TTC549 (cell line): ENCODE measurements at regions not wholly inside any gene's neighbourhood (a gene's known extent, or its start where the extent isn't known, plus 50 kb on each side); places are given as distances from the start of the nearest gene placed in this dataset.

Experiments
- FAIRE-seq: peaks from 2 replicates; lab custom pipeline; 2012; peaks lifted over from hg19 to GRCh38; lab: Jason Lieb, UNC

- FAIRE-seq, result no peak
These were observed 154.4 kb downstream of the ASB1 start for GRCh38 chr2:238581126-238581525.

- FAIRE-seq, result no peak
These were observed 155.4 kb downstream of the ASB1 start for GRCh38 chr2:238582159-238582558.

GRCh38 chr2:238584617-238585016 is 157.9 kb downstream of the ASB1 start:
- FAIRE-seq, result no peak

GRCh38 chr2:238585836-238586821 is 159.4 kb downstream of the ASB1 start:
- no peak for FAIRE-seq

- FAIRE-seq, result no peak
These were observed 160.4 kb downstream of the ASB1 start for GRCh38 chr2:238586931-238587775.

- FAIRE-seq, result no peak
These were observed 161.3 kb downstream of the ASB1 start for GRCh38 chr2:238587776-238588660.

GRCh38 chr2:238589591-238590460 is 163.1 kb downstream of the ASB1 start:
- no peak for FAIRE-seq

GRCh38 chr2:238591732-238592131 is 165.0 kb downstream of the ASB1 start:
- no peak for FAIRE-seq

DNA sequence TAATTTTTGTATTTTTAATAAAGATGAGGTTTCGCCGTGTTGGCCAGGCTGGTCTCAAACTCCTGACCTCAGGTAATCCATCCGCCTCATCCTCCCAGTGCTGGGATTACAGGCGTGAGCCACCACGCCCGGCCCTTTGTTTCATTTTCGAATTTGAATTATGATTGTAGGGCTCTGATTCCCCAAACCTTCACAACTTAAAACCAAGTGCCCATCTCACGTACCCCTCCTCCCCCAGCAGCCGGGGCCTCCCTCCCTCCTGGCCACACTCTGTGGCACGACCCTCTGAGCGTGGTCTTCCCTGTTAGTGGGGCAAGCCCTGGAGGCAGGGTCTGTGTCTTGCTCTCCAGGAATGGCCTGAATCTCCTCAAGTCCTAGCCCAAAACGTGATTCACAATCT is 166.5 kb downstream of the ASB1 start:
- no peak for FAIRE-seq

- FAIRE-seq, result no peak
These were observed 167.0 kb downstream of the ASB1 start for GRCh38 chr2:238593678-238594077.

DNA sequence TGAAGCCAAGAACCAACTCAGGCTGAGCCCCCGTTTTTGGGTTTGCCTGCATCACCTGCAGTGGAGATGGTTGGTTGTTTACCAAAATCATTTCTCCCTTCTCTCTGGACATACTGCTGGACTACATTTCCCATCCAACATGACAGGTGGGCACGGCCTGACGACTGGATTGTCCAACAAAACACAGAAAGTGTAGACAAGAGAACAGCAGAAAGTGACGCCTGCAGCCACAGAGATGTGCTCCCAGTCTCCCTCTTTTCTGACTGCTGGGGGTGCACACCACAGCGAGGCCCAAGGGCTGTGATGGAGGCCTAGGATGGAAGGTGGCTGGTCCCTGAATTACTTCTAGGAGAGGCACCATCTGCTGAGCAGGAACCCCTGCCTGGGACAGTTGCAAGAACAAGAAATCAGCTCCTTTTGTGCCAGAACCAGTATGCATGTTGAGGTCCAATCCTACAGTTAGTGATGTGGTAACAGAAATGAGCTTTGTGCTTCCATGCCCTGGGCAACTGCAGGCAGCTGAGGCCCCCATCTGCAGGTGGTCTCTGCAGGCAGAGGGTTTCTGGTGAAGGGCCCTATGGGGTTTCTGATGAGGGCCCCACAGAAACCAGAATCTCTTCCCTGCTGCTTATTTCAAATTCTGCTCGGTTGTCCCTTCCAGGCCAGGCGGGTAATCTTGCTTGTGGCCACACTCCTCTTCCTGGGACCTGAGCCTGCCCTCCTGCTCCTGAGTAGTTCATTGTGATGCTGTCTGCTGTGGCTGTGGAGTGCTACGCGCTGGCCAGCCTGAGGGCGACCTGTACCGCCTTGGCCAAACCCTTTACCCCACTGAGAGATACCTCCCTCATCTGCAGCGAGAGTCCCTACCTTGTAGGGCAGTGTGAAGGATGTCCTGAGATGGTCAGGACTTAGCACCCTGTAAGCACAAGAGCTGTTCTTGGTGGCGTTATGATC is 168.3 kb downstream of the ASB1 start:
- FAIRE-seq, result no peak

- FAIRE-seq, result no peak
These were observed 169.2 kb downstream of the ASB1 start for GRCh38 chr2:238595750-238596570.

GRCh38 chr2:238596571-238597551 is 170.1 kb downstream of the ASB1 start:
- no peak for FAIRE-seq

GRCh38 chr2:238597638-238598528 is 171.2 kb downstream of the ASB1 start:
- no peak for FAIRE-seq

- no peak for FAIRE-seq
These were observed 172.2 kb downstream of the ASB1 start for GRCh38 chr2:238598802-238599530.
